PC-9 (cell line): ENCODE measurements at regions not wholly inside any gene's neighbourhood (a gene's known extent, or its start where the extent isn't known, plus 50 kb on each side); places are given as distances from the start of the nearest gene placed in this dataset.

Experiments
- CTCF ChIP-seq: fragments of 200-600 bp; sonication (generic); conservative IDR thresholded peaks from 2 replicates; pipeline ENCODE4 v1.6.1; 2017; ENCODE audit warnings: mixed run types, antibody characterized with exemption, mild to moderate bottlenecking, moderate library complexity
- EZH2 ChIP-seq: fragments of 200-600 bp; sonication (generic); IDR thresholded peaks from 2 replicates; pipeline ENCODE4 v1.8.0; 2017; ENCODE audit warnings: antibody characterized with exemption, low read depth

DNA sequence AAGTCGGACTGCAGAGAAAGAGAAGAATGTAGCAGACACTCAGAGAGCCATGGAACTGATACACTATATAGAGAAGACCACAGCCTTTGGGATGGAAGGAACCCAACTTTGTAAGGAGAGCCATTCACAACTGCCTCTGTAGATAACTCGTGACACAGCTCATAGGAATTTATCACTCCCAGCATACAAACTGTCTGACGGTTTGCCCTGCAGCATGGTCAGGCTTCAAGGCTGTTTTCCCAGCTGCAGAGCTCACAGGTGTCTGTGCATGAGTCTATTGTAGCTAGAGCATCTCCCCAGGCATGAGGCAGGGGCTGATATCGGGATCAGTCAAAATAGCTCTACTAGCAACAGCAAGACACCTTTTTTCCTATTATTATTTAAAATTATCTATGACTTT, 130.5 kb upstream of the DTNBP1 start:
- no peak for TF ChIP-seq CTCF
- TF ChIP-seq EZH2, result no peak
